Lung (tissue), 11 donors: ENCODE measurements at regions not wholly inside any gene's neighbourhood (a gene's known extent, or its start where the extent isn't known, plus 50 kb on each side); places are given as distances from the start of the nearest gene placed in this dataset.
"Not testable (repeated sequence)": the region's sequence is repeated elsewhere in the genome, so short reads cannot be mapped to it uniquely, and the experiment has no call there.

Source experiments
- ATAC-seq: fragments of 200-7000 bp; cut with Tn5 transposase; one replicate; pipeline ENCODE4 v1.9.1; 2020; ENCODE audit warnings: moderate number of reproducible peaks; ENCODE audit not compliant: insufficient read depth, low FRiP score
- DNase-seq, 3 donors: peaks; one replicate each; pipeline ENCODE4 v3.0.0-alpha.2; 2013 to 2017
- H3K27ac ChIP-seq, 2 donors: one replicate each; pipeline ENCODE4 v1.5.1; 2013; ENCODE audit warnings: mild to moderate bottlenecking in 2 of 2, moderate library complexity in 2 of 2, control low read depth in 1 of 2, inconsistent platforms in 1 of 2, low read depth in 1 of 2, low read length in 1 of 2
- H3K27me3 ChIP-seq, 3 donors: one replicate each; pipeline ENCODE4 v1.5.1; 2013; ENCODE audit warnings: low read length in 2 of 3; ENCODE audit not compliant: control insufficient read depth in 3 of 3, insufficient read depth in 3 of 3
- H3K36me3 ChIP-seq, 4 donors: one replicate each; pipeline ENCODE4 v1.5.1; 2013; ENCODE audit warnings: low read length in 4 of 4, mild to moderate bottlenecking in 1 of 4, moderate library complexity in 1 of 4; ENCODE audit not compliant: control insufficient read depth in 4 of 4, insufficient read depth in 4 of 4
- H3K4me1 ChIP-seq, 5 donors: one replicate each; pipeline ENCODE4 v1.5.1; 2013; ENCODE audit warnings: low read length in 5 of 5, mild to moderate bottlenecking in 2 of 5, moderate library complexity in 1 of 5; ENCODE audit not compliant: control insufficient read depth in 5 of 5, insufficient read depth in 5 of 5
- H3K4me3 ChIP-seq: one replicate; pipeline ENCODE4 v1.5.1; 2013; ENCODE audit warnings: mild to moderate bottlenecking, control low read depth, moderate library complexity
- H3K9ac ChIP-seq, 2 donors: one replicate each; pipeline ENCODE4 v1.5.1; 2013; ENCODE audit warnings: low read length in 2 of 2, control low read depth in 1 of 2; ENCODE audit not compliant: insufficient read depth in 1 of 2
- H3K9me3 ChIP-seq, 4 donors: one replicate each; pipeline ENCODE4 v1.5.1; 2013; ENCODE audit warnings: low read length in 3 of 4, mild to moderate bottlenecking in 1 of 4, moderate library complexity in 1 of 4; ENCODE audit not compliant: control insufficient read depth in 4 of 4, insufficient read depth in 3 of 4
- CTCF ChIP-seq: IDR thresholded peaks from 2 replicates; pipeline ENCODE4 v1.5.1; 2012; ENCODE audit warnings: mild to moderate bottlenecking; ENCODE audit errors: control extremely low read depth, extremely low read depth
- WGBS, 2 donors: extraction: QIAGEN DNeasy Blood & Tissue Kit; methylation state at CpG; one replicate each; pipeline ENCODE4 v1.1.7; 2013; 5-methylcytosine and 5-hydroxymethylcytosine counted together
- donor health status: control.
- donor health status: control.
- donor health status: Bipolar disorder and iron deficiency.
- donor health status: healthy.
- donor health status: DM: yes; HTN: yes; CAD: no.

- Histone ChIP-seq H3K9me3 (no peaks in the 10 kb centered on the region), H3K27me3 (no peaks in the 10 kb centered on the region), H3K36me3 (no peaks in the 10 kb centered on the region), H3K4me3 (no peak overlapping the region), H3K27ac (no peak overlapping the region), H3K4me1 (peaks cover 0 to 6% (median under 1%) of the 10 kb centered on the region in 5 donors), H3K9ac (no peak overlapping the region)
- DNase-seq (no peak), ATAC-seq (no peak)
- TF ChIP-seq CTCF = no peak
- WGBS, 2 donors = 52 to 61% methylated on average over 1 of the region's 1 CpG
Measured at GRCh38 chr3:110318108-110318507, 753.5 kb upstream of the NECTIN3 start.

- H3K4me3 ChIP-seq = no peak overlapping the region
- WGBS, 2 donors = 39 to 46% methylated on average over 1 of the region's 1 CpG
- DNase-seq (peak in 2 of 3 donors; percentile 17 to 33), ATAC-seq (no peak)
- H3K9me3 ChIP-seq = no peaks in the 10 kb centered on the region
- TF ChIP-seq CTCF = no peak
- H3K36me3 ChIP-seq = no peaks in the 10 kb centered on the region
- peaks cover 0 to 22% (median 8%) of the 10 kb centered on the region in 5 donors for H3K4me1 ChIP-seq
- H3K27me3 ChIP-seq = no peaks in the 10 kb centered on the region
- H3K27ac ChIP-seq = no peak overlapping the region
- no peak overlapping the region for H3K9ac ChIP-seq
Measured at GRCh38 chr3:110323349-110323748, 748.3 kb upstream of the NECTIN3 start.

- Histone ChIP-seq H3K27ac (no peak overlapping the region), H3K27me3 (no peaks in the 10 kb centered on the region), H3K4me3 (no peak overlapping the region), H3K36me3 (no peaks in the 10 kb centered on the region), H3K9me3 (peaks cover 0 to 2% (median 0%) of the 10 kb centered on the region in 4 donors), H3K4me1 (peaks cover 0 to 22% (median 8%) of the 10 kb centered on the region in 5 donors), H3K9ac (no peak overlapping the region)
- WGBS, 2 donors = 56 to 63% methylated on average over 3 of the region's 3 CpGs
- DNase-seq (peak; percentile 35 to 80 (median 74)), ATAC-seq (no peak)
- no peak for TF ChIP-seq CTCF
Measured at GRCh38 chr3:110324171-110324705, 747.4 kb upstream of the NECTIN3 start.

- no peaks in the 10 kb centered on the region for H3K27me3 ChIP-seq
- ATAC-seq (no peak), DNase-seq (no peak)
- H3K4me1 ChIP-seq = peaks cover 0 to 18% (median 8%) of the 10 kb centered on the region in 5 donors
- no peaks in the 10 kb centered on the region for H3K36me3 ChIP-seq
- no peak overlapping the region for H3K27ac ChIP-seq
- peaks cover 0 to 2% (median 0%) of the 10 kb centered on the region in 4 donors for H3K9me3 ChIP-seq
- no peak for TF ChIP-seq CTCF
- 85 to 91% methylated on average over 2 of the region's 2 CpGs for WGBS, 2 donors
- no peak overlapping the region for H3K4me3 ChIP-seq
- no peak overlapping the region for H3K9ac ChIP-seq
Measured at GRCh38 chr3:110327870-110328269, 743.7 kb upstream of the NECTIN3 start.

GRCh38 chr3:110331562-110331961 lies 740.1 kb upstream of the NECTIN3 start:
- H3K36me3 ChIP-seq, DNase-seq, ATAC-seq, H3K9me3 ChIP-seq, H3K27me3 ChIP-seq, H3K27ac ChIP-seq, H3K4me1 ChIP-seq, H3K9ac ChIP-seq, H3K4me3 ChIP-seq: not testable (repeated sequence)
- WGBS, 2 donors = 77 to 91% methylated on average over 2 of the region's 2 CpGs
